Osteocyte (in vitro differentiated cells): ENCODE measurements at regions not wholly inside any gene's neighbourhood (a gene's known extent, or its start where the extent isn't known, plus 50 kb on each side); places are given as distances from the start of the nearest gene placed in this dataset.

Experiments
- DNase-seq: peaks from one replicate; pipeline ENCODE4 v3.0.0; 2021; ENCODE audit warnings: mixed read lengths; ENCODE audit not compliant: unreplicated experiment; ENCODE audit errors: extremely low spot score
- H3K27ac Mint-ChIP-seq: one replicate; pipeline ENCODE4 v1.8.0; 2021; ENCODE audit warnings: mild to moderate bottlenecking, mixed read lengths; ENCODE audit not compliant: unreplicated experiment
- H3K27me3 Mint-ChIP-seq: one replicate; pipeline ENCODE4 v1.8.0; 2021; ENCODE audit warnings: mixed read lengths; ENCODE audit not compliant: unreplicated experiment
- H3K36me3 Mint-ChIP-seq: one replicate; pipeline ENCODE4 v1.8.0; 2021; ENCODE audit warnings: mixed read lengths; ENCODE audit not compliant: unreplicated experiment
- H3K4me1 Mint-ChIP-seq: one replicate; pipeline ENCODE4 v1.8.0; 2021; ENCODE audit warnings: mixed read lengths; ENCODE audit not compliant: unreplicated experiment
- H3K4me3 Mint-ChIP-seq: one replicate; pipeline ENCODE4 v1.8.0; 2021; ENCODE audit warnings: mild to moderate bottlenecking, moderate library complexity, mixed read lengths; ENCODE audit not compliant: unreplicated experiment
- H3K9me3 Mint-ChIP-seq: one replicate; pipeline ENCODE4 v1.8.0; 2021; ENCODE audit warnings: mixed read lengths; ENCODE audit not compliant: unreplicated experiment
- TF ChIP-seq, protein P1 (sequence below): fragments of 200-600 bp; sonication (generic); IDR thresholded peaks from 2 replicates; pipeline ENCODE4 v1.5.0; 2021; ENCODE audit warnings: antibody characterized with exemption, mild to moderate bottlenecking, moderate library complexity

DNA sequence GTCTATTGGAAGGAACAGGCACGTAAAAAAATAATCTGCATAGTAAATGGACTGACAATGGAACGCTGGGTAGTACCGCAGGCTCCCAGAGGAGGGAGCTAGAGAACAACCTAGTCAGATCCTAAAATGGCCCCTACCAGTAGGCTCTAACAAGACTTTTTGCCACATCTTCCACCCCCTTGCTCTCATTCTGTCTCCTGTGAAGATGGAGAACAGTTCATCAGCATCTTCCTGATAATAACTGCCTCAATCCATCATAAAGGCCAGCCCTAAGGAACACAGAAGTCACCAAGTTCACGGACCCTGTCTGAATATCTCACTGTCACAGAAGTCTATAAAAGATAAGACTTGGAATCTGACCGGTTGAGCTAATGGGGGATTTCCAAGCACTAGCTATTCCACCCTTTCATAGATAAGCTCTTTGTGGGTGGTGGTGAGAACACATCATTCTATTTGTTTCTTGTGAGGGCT is 133.4 kb downstream of the SLC1A3 start:
- no peaks in the 10 kb centered on the region for H3K9me3 Mint-ChIP-seq
- no peak overlapping the region for H3K27ac Mint-ChIP-seq
- H3K4me1 Mint-ChIP-seq: peaks cover 9% of the 10 kb centered on the region
- no peaks in the 10 kb centered on the region for H3K36me3 Mint-ChIP-seq
- peaks cover 30% of the 10 kb centered on the region for H3K27me3 Mint-ChIP-seq
- TF ChIP-seq, protein P1, sequence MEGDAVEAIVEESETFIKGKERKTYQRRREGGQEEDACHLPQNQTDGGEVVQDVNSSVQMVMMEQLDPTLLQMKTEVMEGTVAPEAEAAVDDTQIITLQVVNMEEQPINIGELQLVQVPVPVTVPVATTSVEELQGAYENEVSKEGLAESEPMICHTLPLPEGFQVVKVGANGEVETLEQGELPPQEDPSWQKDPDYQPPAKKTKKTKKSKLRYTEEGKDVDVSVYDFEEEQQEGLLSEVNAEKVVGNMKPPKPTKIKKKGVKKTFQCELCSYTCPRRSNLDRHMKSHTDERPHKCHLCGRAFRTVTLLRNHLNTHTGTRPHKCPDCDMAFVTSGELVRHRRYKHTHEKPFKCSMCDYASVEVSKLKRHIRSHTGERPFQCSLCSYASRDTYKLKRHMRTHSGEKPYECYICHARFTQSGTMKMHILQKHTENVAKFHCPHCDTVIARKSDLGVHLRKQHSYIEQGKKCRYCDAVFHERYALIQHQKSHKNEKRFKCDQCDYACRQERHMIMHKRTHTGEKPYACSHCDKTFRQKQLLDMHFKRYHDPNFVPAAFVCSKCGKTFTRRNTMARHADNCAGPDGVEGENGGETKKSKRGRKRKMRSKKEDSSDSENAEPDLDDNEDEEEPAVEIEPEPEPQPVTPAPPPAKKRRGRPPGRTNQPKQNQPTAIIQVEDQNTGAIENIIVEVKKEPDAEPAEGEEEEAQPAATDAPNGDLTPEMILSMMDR: peak; percentile 60
- H3K4me3 Mint-ChIP-seq: no peak overlapping the region
- DNase-seq: no peak

DNA sequence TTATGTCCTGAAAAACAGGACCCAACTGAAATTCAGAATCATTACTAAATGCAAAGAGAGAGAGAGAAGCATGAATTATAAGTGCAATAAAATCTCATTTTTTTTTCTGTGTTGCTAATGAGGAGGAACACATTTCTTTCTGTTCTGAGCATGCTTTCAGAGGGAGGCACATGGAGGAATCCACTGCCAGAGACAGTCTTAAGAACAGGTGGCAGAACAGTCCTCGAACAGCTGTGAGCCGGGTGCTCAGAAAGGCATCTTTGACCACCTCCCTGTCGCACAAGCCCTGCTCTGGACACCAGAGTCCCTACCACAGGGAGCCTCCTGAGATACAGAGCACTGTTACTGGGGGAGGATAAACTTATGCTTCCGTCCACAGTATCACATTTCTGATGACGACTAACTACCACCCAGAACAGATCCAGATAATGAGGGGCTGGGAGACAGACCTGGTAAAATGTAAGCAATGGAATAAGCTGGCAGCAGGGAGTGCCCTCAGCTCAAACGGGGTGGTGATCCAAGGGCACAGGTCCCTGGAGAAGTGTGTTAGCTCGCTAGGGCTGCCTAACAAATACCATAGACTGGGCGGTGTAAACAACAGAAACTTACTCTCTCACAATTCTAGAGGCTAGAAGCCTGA is 134.0 kb downstream of the SLC1A3 start:
- Mint-ChIP-seq H3K4me3 (no peak overlapping the region), H3K27me3 (peaks cover 29% of the 10 kb centered on the region), H3K36me3 (no peaks in the 10 kb centered on the region), H3K9me3 (no peaks in the 10 kb centered on the region), H3K4me1 (peaks cover 14% of the 10 kb centered on the region), H3K27ac (no peak overlapping the region)
- TF ChIP-seq, protein P1: no peak
- DNase-seq: no peak

DNA sequence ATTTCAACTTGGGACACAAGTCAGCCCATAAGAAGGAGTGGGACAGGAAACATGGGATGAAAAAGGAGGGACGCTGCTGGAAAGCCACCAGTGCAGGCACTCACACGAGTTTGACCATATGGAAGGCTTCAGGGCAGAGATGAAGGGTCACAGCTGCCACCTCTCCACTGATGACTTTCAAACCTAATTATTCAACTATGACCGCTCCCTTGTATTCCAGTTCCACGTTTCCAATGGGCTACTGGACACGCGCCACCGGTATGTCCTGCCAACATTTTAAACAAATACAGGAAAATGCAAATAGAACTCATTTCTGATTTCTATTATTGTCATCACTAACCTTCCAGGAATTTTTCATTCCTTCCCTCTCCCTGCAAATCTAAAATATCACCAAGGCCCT is 134.7 kb downstream of the SLC1A3 start:
- Mint-ChIP-seq H3K27ac (no peak overlapping the region), H3K9me3 (no peaks in the 10 kb centered on the region)

DNA sequence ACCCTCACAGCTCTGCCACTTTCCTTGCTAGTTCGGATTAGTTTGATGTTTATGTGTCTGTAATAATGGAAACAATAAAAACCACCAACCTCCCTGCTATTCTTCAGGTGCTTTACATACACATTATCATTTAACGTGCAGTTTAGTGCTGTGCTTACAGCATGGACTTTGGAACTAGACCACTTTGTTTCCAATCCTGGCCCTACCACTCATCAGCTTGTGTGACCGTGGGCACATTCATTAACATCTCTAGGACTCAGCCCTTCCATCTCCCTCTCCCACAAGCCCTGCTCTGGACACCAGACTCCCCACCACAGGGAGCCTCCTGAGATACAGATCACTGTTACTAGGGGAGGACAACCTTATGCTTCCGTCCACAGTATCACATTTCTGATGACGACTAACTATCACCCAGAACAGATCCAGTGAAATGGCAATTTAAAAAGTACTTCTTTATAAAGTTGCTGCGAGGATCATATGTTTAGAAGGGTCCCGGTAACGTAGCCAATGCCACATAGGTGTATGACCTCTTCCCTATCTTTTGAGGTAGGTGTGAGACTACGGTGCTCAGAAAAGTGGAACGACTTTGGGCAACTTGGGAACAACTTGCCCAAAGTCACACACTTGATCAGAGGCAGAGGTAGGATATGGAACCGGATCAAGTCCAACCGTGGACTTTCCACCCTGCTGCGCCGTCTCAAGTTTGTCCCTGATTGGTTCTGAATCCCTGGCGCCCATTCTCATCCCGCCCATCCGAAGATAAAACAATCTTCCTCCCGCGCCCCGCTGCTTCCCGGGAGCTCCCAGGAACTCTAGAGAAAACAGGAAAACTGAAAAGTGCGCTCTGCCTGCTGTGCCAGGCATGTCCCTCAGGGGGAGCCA is 132.4 kb upstream of the NIPBL start:
- TF ChIP-seq, protein P1: peak; percentile 79
- no peaks in the 10 kb centered on the region for H3K9me3 Mint-ChIP-seq

More for the DNA sequence above, 134.7 kb downstream of the SLC1A3 start:
- Mint-ChIP-seq H3K4me1 (peaks cover 16% of the 10 kb centered on the region), H3K27me3 (peaks cover 29% of the 10 kb centered on the region), H3K36me3 (no peaks in the 10 kb centered on the region), H3K4me3 (no peak overlapping the region)
- TF ChIP-seq, protein P1: no peak
- no peak for DNase-seq

More for the DNA sequence above, 132.4 kb upstream of the NIPBL start:
- peaks cover 16% of the 10 kb centered on the region for H3K4me1 Mint-ChIP-seq
- no peaks in the 10 kb centered on the region for H3K36me3 Mint-ChIP-seq
- peaks cover 35% of the 10 kb centered on the region for H3K27me3 Mint-ChIP-seq
- peak overlapping the region; percentile 83 for H3K4me3 Mint-ChIP-seq
- DNase-seq: no peak
- H3K27ac Mint-ChIP-seq: peak overlapping the region; percentile 6
